Fibroblast of villous mesenchyme (primary cell): ENCODE measurements at regions not wholly inside any gene's neighbourhood (a gene's known extent, or its start where the extent isn't known, plus 50 kb on each side); places are given as distances from the start of the nearest gene placed in this dataset.
"Not testable (repeated sequence)": the region's sequence is repeated elsewhere in the genome, so short reads cannot be mapped to it uniquely, and the experiment has no call there.

Source experiments
- DNase-seq: peaks from one replicate; pipeline ENCODE4 v3.0.0-alpha.2; 2010; ENCODE audit warnings: low read depth
- H3K4me3 ChIP-seq: 2 replicates; pipeline ENCODE4 v1.5.1; 2011; ENCODE audit warnings: low read depth, mild to moderate bottlenecking, low read length
- TF ChIP-seq, protein P1 (sequence below): IDR thresholded peaks from 2 replicates; pipeline ENCODE4 v1.5.1; 2012; ENCODE audit warnings: low read depth, mild to moderate bottlenecking, low read length; ENCODE audit not compliant: insufficient read depth

DNA sequence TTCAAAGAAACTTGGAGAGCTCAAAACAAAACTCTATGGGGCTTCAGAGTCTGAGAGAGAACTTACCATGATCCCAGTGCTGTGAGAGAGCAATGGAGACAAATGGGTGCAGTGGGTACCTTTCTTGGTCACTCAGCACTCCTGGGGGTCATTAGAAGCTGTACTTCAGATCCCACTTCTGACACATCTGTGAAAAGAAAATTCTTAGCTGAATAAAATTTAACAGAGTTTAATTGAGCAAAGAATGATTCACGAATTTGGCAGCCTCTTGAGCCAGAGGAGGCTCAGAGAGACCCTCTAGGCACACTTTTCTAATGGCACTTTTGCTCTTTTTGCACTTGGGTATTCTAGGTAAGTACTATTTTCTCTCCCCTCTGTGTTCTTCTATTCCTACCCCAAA is 96.8 kb upstream of the SYT10 start:
- H3K4me3 ChIP-seq = no peak overlapping the region
- TF ChIP-seq, protein P1, sequence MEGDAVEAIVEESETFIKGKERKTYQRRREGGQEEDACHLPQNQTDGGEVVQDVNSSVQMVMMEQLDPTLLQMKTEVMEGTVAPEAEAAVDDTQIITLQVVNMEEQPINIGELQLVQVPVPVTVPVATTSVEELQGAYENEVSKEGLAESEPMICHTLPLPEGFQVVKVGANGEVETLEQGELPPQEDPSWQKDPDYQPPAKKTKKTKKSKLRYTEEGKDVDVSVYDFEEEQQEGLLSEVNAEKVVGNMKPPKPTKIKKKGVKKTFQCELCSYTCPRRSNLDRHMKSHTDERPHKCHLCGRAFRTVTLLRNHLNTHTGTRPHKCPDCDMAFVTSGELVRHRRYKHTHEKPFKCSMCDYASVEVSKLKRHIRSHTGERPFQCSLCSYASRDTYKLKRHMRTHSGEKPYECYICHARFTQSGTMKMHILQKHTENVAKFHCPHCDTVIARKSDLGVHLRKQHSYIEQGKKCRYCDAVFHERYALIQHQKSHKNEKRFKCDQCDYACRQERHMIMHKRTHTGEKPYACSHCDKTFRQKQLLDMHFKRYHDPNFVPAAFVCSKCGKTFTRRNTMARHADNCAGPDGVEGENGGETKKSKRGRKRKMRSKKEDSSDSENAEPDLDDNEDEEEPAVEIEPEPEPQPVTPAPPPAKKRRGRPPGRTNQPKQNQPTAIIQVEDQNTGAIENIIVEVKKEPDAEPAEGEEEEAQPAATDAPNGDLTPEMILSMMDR = no peak
- DNase-seq = no peak

GRCh38 chr12:33546004-33546403 is 106.4 kb upstream of the SYT10 start:
- TF ChIP-seq, protein P1 = no peak
- H3K4me3 ChIP-seq = no peak overlapping the region
- no peak for DNase-seq

DNA sequence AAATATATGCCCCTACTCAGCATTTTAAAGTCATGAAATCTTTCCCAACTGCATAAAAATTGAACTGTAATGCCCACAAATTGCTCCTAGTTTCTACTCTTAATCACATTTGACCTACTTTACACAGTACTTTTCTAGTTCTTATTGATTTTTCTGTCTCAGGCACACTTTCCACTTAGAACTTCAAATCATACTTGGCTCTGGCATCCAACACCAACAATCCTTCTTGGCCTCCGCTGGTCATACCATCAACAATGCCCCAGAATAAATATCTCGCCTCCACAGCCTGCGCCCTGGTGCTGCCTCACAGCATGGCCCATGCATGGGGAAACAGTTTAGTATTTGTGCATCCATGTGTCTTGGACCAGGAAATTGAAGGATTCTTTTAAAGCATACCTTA is 107.5 kb upstream of the SYT10 start:
- no peak overlapping the region for H3K4me3 ChIP-seq
- TF ChIP-seq, protein P1 = no peak
- DNase-seq = no peak

- DNase-seq, H3K4me3 ChIP-seq: not testable (repeated sequence)
These were observed 110.6 kb upstream of the SYT10 start for GRCh38 chr12:33550214-33550613.

DNA sequence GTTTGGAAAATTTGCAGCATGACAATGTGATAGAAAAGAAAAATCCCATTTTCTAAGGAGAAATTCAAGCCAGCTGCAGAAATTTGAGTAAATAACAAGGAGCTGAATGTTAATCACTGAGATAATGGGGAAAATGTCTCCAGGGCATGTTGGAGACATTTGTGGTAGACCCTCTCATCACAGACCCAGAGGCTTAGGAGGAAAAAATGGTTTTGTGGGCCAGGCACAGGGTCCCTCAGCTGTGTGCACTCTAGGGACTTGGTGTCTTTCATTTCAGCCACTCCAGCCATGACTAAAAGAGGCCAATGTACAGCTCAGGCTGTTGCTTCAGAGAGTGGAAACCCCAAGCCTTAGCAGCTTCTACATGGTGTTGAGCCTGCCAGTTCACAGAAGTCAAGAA is 111.4 kb upstream of the SYT10 start:
- H3K4me3 ChIP-seq = no peak overlapping the region
- TF ChIP-seq, protein P1 = no peak
- no peak for DNase-seq

- no peak for DNase-seq
- TF ChIP-seq, protein P1 = no peak
- H3K4me3 ChIP-seq = no peak overlapping the region
These were observed 115.5 kb upstream of the SYT10 start for GRCh38 chr12:33555128-33555527.

GRCh38 chr12:33560653-33561208 is 121.1 kb upstream of the SYT10 start:
- TF ChIP-seq, protein P1 = no peak
- H3K4me3 ChIP-seq = no peak overlapping the region
- no peak for DNase-seq
